SU-DHL-6 (cell line): ENCODE measurements at regions not wholly inside any gene's neighbourhood (a gene's known extent, or its start where the extent isn't known, plus 50 kb on each side); places are given as distances from the start of the nearest gene placed in this dataset.

ENCODE experiments used
- H2AFZ ChIP-seq: fragments of 200-600 bp; sonication (generic); 2 replicates; pipeline ENCODE4 v1.6.1; 2014; ENCODE audit warnings: low read depth, mild to moderate bottlenecking, moderate library complexity, mixed read lengths, antibody characterized with exemption, low read length; ENCODE audit not compliant: severe bottlenecking
- H3F3A ChIP-seq: fragments of 200-600 bp; shearing (Covaris generic); 2 replicates; pipeline ENCODE4 v1.6.0; 2016; ENCODE audit warnings: antibody characterized with exemption, mild to moderate bottlenecking; ENCODE audit not compliant: insufficient read depth
- H3K27ac ChIP-seq: fragments of 200-600 bp; sonication (generic); 2 replicates; pipeline ENCODE4 v1.5.1; 2016; ENCODE audit warnings: low read depth, mild to moderate bottlenecking, low read length, moderate library complexity, mixed read lengths
- H3K27me3 ChIP-seq: fragments of 200-600 bp; sonication (generic), shearing (Covaris generic); 2 replicates; pipeline ENCODE4 v1.6.0; 2014; ENCODE audit warnings: mild to moderate bottlenecking, low read length
- H3K36me3 ChIP-seq: fragments of 200-600 bp; sonication (generic); 2 replicates; pipeline ENCODE4 v1.6.1; 2014; ENCODE audit warnings: mild to moderate bottlenecking, low read length, mixed read lengths
- H3K4me2 ChIP-seq: fragments of 300-600, 200-600 bp; shearing (Covaris generic), sonication (generic); 2 replicates; pipeline ENCODE4 v1.6.0; 2014; ENCODE audit warnings: low read length, low read depth, mild to moderate bottlenecking; ENCODE audit not compliant: poor library complexity, severe bottlenecking
- H3K4me3 ChIP-seq: fragments of 200-600 bp; sonication (generic); 2 replicates; pipeline ENCODE4 v1.5.1; 2014; ENCODE audit warnings: antibody characterized with exemption, low read length, mild to moderate bottlenecking, mixed read lengths; ENCODE audit not compliant: insufficient read depth, poor library complexity, severe bottlenecking
- H3K79me2 ChIP-seq: fragments of 200-600 bp; sonication (generic); 2 replicates; pipeline ENCODE4 v1.6.1; 2014; ENCODE audit warnings: mild to moderate bottlenecking, low read length, moderate library complexity; ENCODE audit not compliant: insufficient read depth
- H3K9ac ChIP-seq: fragments of 200-600 bp; sonication (generic); 2 replicates; pipeline ENCODE4 v1.7.0; 2014; ENCODE audit warnings: mild to moderate bottlenecking, low read length
- H3K9me2 ChIP-seq: fragments of 200-600 bp; sonication (generic); replicated peaks from 2 replicates; pipeline ENCODE4 v1.6.1; 2014; ENCODE audit warnings: low read length; ENCODE audit not compliant: insufficient read depth
- H3K9me3 ChIP-seq: fragments of 200-600 bp; sonication (generic); 2 replicates; pipeline ENCODE4 v1.6.1; 2014; ENCODE audit warnings: low read length, mixed read lengths; ENCODE audit not compliant: insufficient read depth
- H4K20me1 ChIP-seq: fragments of 200-600 bp; sonication (generic); 2 replicates; pipeline ENCODE4 v1.6.1; 2014; ENCODE audit warnings: low read depth, mild to moderate bottlenecking, antibody characterized with exemption, low read length, moderate library complexity, mixed read lengths
- CTCF ChIP-seq: fragments of 200-600 bp; sonication (generic); IDR thresholded peaks from one replicate; pipeline ENCODE4 v1.5.1; 2017; ENCODE audit warnings: antibody characterized with exemption, mild to moderate bottlenecking, low read length, moderate library complexity; ENCODE audit not compliant: insufficient read depth, poor library complexity, severe bottlenecking
- EZH2phosphoT487 ChIP-seq: fragments of 200-600 bp; sonication (generic), shearing (Covaris generic); conservative IDR thresholded peaks from 2 replicates; pipeline ENCODE4 v1.6.1; 2018; ENCODE audit warnings: mild to moderate bottlenecking, antibody characterized with exemption, low read length, moderate library complexity, mixed read lengths

GRCh38 chr4:81738891-81739290, 267.2 kb upstream of the RASGEF1B start:
- Histone ChIP-seq H4K20me1 (no peaks in the 10 kb centered on the region), H3F3A (no peaks in the 10 kb centered on the region), H3K9ac (no peak overlapping the region), H3K9me3 (no peaks in the 10 kb centered on the region), H3K4me2 (no peak overlapping the region), H3K27me3 (no peaks in the 10 kb centered on the region), H3K79me2 (no peaks in the 10 kb centered on the region), H3K4me3 (no peak overlapping the region), H3K9me2 (no peaks in the 10 kb centered on the region), H3K27ac (no peak overlapping the region), H3K36me3 (no peaks in the 10 kb centered on the region), H2AFZ (no peak overlapping the region)
- no peak for TF ChIP-seq CTCF
- TF ChIP-seq EZH2phosphoT487, result no peak

- Histone ChIP-seq H3K4me3 (no peak overlapping the region), H3K79me2 (no peaks in the 10 kb centered on the region), H2AFZ (no peak overlapping the region), H3K9ac (no peak overlapping the region), H3K9me3 (no peaks in the 10 kb centered on the region), H3K4me2 (no peak overlapping the region), H3F3A (no peaks in the 10 kb centered on the region), H3K9me2 (no peaks in the 10 kb centered on the region), H3K27me3 (no peaks in the 10 kb centered on the region), H3K27ac (no peak overlapping the region), H4K20me1 (no peaks in the 10 kb centered on the region), H3K36me3 (no peaks in the 10 kb centered on the region)
- TF ChIP-seq EZH2phosphoT487 (no peak), CTCF (no peak)
These were observed 266.3 kb upstream of the RASGEF1B start for GRCh38 chr4:81737865-81738559.

GRCh38 chr4:81736324-81736723, 264.6 kb upstream of the RASGEF1B start:
- Histone ChIP-seq H3K4me3 (no peak overlapping the region), H3K9me2 (no peaks in the 10 kb centered on the region), H2AFZ (no peak overlapping the region), H3K9me3 (no peaks in the 10 kb centered on the region), H3K4me2 (no peak overlapping the region), H3K79me2 (no peaks in the 10 kb centered on the region), H4K20me1 (no peaks in the 10 kb centered on the region), H3K27ac (no peak overlapping the region), H3K9ac (no peak overlapping the region), H3K36me3 (no peaks in the 10 kb centered on the region), H3F3A (no peaks in the 10 kb centered on the region), H3K27me3 (no peaks in the 10 kb centered on the region)
- no peak for TF ChIP-seq CTCF
- TF ChIP-seq EZH2phosphoT487, result no peak
